Anterior cingulate cortex (tissue), 58 donors: ENCODE measurements at regions not wholly inside any gene's neighbourhood (a gene's known extent, or its start where the extent isn't known, plus 50 kb on each side); places are given as distances from the start of the nearest gene placed in this dataset.

Experiments used
- DNase-seq, 58 donors: peaks; one replicate each; lab custom pipeline; 2025; lab: John Stamatoyannopoulos, UW

- DNase-seq, result no peak
These were observed 505.6 kb downstream of the RPS24 start for GRCh38 chr10:78539247-78539766.

- DNase-seq, result no peak
These were observed 506.9 kb downstream of the RPS24 start for GRCh38 chr10:78540355-78541076.

- no peak for DNase-seq
These were observed 507.9 kb downstream of the RPS24 start for GRCh38 chr10:78541481-78542140.

GRCh38 chr10:78542141-78542489 lies 508.5 kb downstream of the RPS24 start:
- no peak for DNase-seq

- no peak for DNase-seq
These were observed 508.9 kb downstream of the RPS24 start for GRCh38 chr10:78542521-78542920.

- no peak for DNase-seq
These were observed 509.5 kb downstream of the RPS24 start for GRCh38 chr10:78543031-78543748.

- peak in 49 of 58 donors; percentile 7 to 84 (median 46) for DNase-seq
These were observed 510.2 kb downstream of the RPS24 start for GRCh38 chr10:78543749-78544362.

GRCh38 chr10:78544423-78545090 lies 510.9 kb downstream of the RPS24 start:
- DNase-seq, result no peak

- no peak for DNase-seq
These were observed 512.1 kb downstream of the RPS24 start for GRCh38 chr10:78545756-78546155.

- DNase-seq, result no peak
These were observed 513.7 kb downstream of the RPS24 start for GRCh38 chr10:78547397-78547796.

- no peak for DNase-seq
These were observed 514.2 kb downstream of the RPS24 start for GRCh38 chr10:78547905-78548304.

GRCh38 chr10:78548369-78548768 lies 514.7 kb downstream of the RPS24 start:
- no peak for DNase-seq

GRCh38 chr10:78549140-78549935 lies 515.7 kb downstream of the RPS24 start:
- DNase-seq, result no peak

GRCh38 chr10:78550090-78550489 lies 516.4 kb downstream of the RPS24 start:
- DNase-seq, result no peak

GRCh38 chr10:78550716-78551115 lies 517.1 kb downstream of the RPS24 start:
- DNase-seq, result no peak

- no peak for DNase-seq
These were observed 517.4 kb upstream of the ZMIZ1 start for GRCh38 chr10:78551184-78552005.

- peak in 46 of 58 donors; percentile 7 to 89 (median 48) for DNase-seq
These were observed 516.4 kb upstream of the ZMIZ1 start for GRCh38 chr10:78552261-78552811.

- no peak for DNase-seq
These were observed 515.0 kb upstream of the ZMIZ1 start for GRCh38 chr10:78553792-78554191.
